ENCODE measurements at regions not wholly inside any gene's neighbourhood (a gene's known extent, or its start where the extent isn't known, plus 50 kb on each side); places are given as distances from the start of the nearest gene placed in this dataset.

GRCh38 chr6:155962276-155962675 lies 506.6 kb upstream of the NOX3 start:
- DNase-seq: no peak
- TF ChIP-seq POLR2A (IDR thresholded peaks at IDR 0.05; ENCODE audit: low read length) (no peak), GATA1 (IDR thresholded peaks at IDR 0.05; ENCODE audit: low read depth, low read length) (no peak)

GRCh38 chr6:155959898-155960495 lies 504.4 kb upstream of the NOX3 start:
- no peak for DNase-seq
- TF ChIP-seq GATA1 (IDR thresholded peaks at IDR 0.05; ENCODE audit: low read depth, low read length): no peak
- TF ChIP-seq POLR2A (IDR thresholded peaks at IDR 0.05; ENCODE audit: low read length): no peak

GRCh38 chr6:155958550-155958949 lies 502.9 kb upstream of the NOX3 start:
- TF ChIP-seq GATA1 (IDR thresholded peaks at IDR 0.05; ENCODE audit: low read depth, low read length) (no peak), POLR2A (IDR thresholded peaks at IDR 0.05; ENCODE audit: low read length) (no peak)
- DNase-seq: no peak

GRCh38 chr6:155955038-155955437 lies 499.4 kb upstream of the NOX3 start:
- no peak for DNase-seq

GRCh38 chr6:155954149-155954548 lies 498.5 kb upstream of the NOX3 start:
- no peak for DNase-seq
- TF ChIP-seq GATA1 (IDR thresholded peaks at IDR 0.05; ENCODE audit: low read depth, low read length) (no peak), POLR2A (IDR thresholded peaks at IDR 0.05; ENCODE audit: low read length) (no peak)

More at GRCh38 chr6:155955038-155955437, 499.4 kb upstream of the NOX3 start:
- TF ChIP-seq GATA1 (IDR thresholded peaks at IDR 0.05; ENCODE audit: low read depth, low read length) (no peak), POLR2A (IDR thresholded peaks at IDR 0.05; ENCODE audit: low read length) (no peak)

GRCh38 chr6:155949256-155949655 lies 493.6 kb upstream of the NOX3 start:
- no peak for TF ChIP-seq POLR2A (IDR thresholded peaks at IDR 0.05; ENCODE audit: low read length)
- TF ChIP-seq GATA1 (IDR thresholded peaks at IDR 0.05; ENCODE audit: low read depth, low read length): no peak
- DNase-seq: no peak

GRCh38 chr6:155946860-155947259 lies 491.2 kb upstream of the NOX3 start:
- TF ChIP-seq POLR2A (IDR thresholded peaks at IDR 0.05; ENCODE audit: low read length): no peak
- no peak for TF ChIP-seq GATA1 (IDR thresholded peaks at IDR 0.05; ENCODE audit: low read depth, low read length)
- no peak for DNase-seq

GRCh38 chr6:155943635-155944034 lies 488.0 kb upstream of the NOX3 start:
- TF ChIP-seq POLR2A (IDR thresholded peaks at IDR 0.05; ENCODE audit: low read length) (no peak), GATA1 (IDR thresholded peaks at IDR 0.05; ENCODE audit: low read depth, low read length) (no peak)
- no peak for DNase-seq

GRCh38 chr6:155939253-155939652 lies 483.6 kb upstream of the NOX3 start:
- no peak for DNase-seq
- TF ChIP-seq GATA1 (IDR thresholded peaks at IDR 0.05; ENCODE audit: low read depth, low read length) (no peak), POLR2A (IDR thresholded peaks at IDR 0.05; ENCODE audit: low read length) (no peak)

- TF ChIP-seq POLR2A (IDR thresholded peaks at IDR 0.05; ENCODE audit: low read length): no peak
- no peak for TF ChIP-seq GATA1 (IDR thresholded peaks at IDR 0.05; ENCODE audit: low read depth, low read length)
- no peak for DNase-seq
Measured at GRCh38 chr6:155936551-155936950, 480.9 kb upstream of the NOX3 start.

- no peak for DNase-seq
- TF ChIP-seq POLR2A (IDR thresholded peaks at IDR 0.05; ENCODE audit: low read length): no peak
- TF ChIP-seq GATA1 (IDR thresholded peaks at IDR 0.05; ENCODE audit: low read depth, low read length): no peak
Measured at GRCh38 chr6:155936127-155936526, 480.5 kb upstream of the NOX3 start.

- no peak for DNase-seq
- TF ChIP-seq GATA1 (IDR thresholded peaks at IDR 0.05; ENCODE audit: low read depth, low read length): no peak
- TF ChIP-seq POLR2A (IDR thresholded peaks at IDR 0.05; ENCODE audit: low read length): no peak
Measured at GRCh38 chr6:155916846-155917624, 461.4 kb upstream of the NOX3 start.

GRCh38 chr6:155915651-155916050 lies 460.0 kb upstream of the NOX3 start:
- no peak for DNase-seq

GRCh38 chr6:155913816-155914215 lies 458.2 kb upstream of the NOX3 start:
- TF ChIP-seq GATA1 (IDR thresholded peaks at IDR 0.05; ENCODE audit: low read depth, low read length) (no peak), POLR2A (IDR thresholded peaks at IDR 0.05; ENCODE audit: low read length) (no peak)
- DNase-seq: no peak

More at GRCh38 chr6:155915651-155916050, 460.0 kb upstream of the NOX3 start:
- TF ChIP-seq POLR2A (IDR thresholded peaks at IDR 0.05; ENCODE audit: low read length): no peak
- TF ChIP-seq GATA1 (IDR thresholded peaks at IDR 0.05; ENCODE audit: low read depth, low read length): no peak

GRCh38 chr6:155909710-155910109 lies 454.1 kb upstream of the NOX3 start:
- DNase-seq: no peak
- TF ChIP-seq POLR2A (IDR thresholded peaks at IDR 0.05; ENCODE audit: low read length) (no peak), GATA1 (IDR thresholded peaks at IDR 0.05; ENCODE audit: low read depth, low read length) (no peak)
